ENCODE measurements at regions not wholly inside any gene's neighbourhood (a gene's known extent, or its start where the extent isn't known, plus 50 kb on each side); places are given as distances from the start of the nearest gene placed in this dataset.

DNA sequence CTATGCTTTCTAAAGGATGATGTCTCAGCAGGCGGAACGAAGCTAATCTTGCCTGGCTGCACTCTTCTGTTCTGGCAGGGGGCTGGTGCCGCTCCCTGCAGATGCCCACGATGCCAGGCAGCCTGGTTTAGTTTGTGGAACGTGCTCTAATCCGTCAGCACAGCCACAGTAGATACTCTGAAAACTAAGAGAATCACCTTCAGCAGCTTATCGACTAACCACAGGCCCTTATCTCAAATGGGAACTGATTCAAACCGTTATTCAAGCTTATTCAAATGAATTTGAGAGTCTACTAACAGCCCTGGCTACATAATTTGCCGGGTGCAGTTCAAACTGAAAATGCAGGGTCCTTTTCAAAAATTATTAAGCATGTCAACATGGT is 246.6 kb upstream of the ANKRD55 start:
- no peaks in the 10 kb centered on the region for H3K9me3 ChIP-seq (ENCODE audit: low read length)
- TF ChIP-seq, protein P1, sequence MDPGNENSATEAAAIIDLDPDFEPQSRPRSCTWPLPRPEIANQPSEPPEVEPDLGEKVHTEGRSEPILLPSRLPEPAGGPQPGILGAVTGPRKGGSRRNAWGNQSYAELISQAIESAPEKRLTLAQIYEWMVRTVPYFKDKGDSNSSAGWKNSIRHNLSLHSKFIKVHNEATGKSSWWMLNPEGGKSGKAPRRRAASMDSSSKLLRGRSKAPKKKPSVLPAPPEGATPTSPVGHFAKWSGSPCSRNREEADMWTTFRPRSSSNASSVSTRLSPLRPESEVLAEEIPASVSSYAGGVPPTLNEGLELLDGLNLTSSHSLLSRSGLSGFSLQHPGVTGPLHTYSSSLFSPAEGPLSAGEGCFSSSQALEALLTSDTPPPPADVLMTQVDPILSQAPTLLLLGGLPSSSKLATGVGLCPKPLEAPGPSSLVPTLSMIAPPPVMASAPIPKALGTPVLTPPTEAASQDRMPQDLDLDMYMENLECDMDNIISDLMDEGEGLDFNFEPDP (CRISPR knock-in tag; conservative IDR thresholded peaks at IDR 0.05) = 0 out of 2 replicates have a peak, but pooled peaks have one; percentile 16
- 0 out of 2 replicates have a peak, but pooled peaks have one; percentile 37 for TF ChIP-seq ZNF790 (CRISPR knock-in tag; IDR thresholded peaks at IDR 0.05; ENCODE audit: borderline replicate concordance)
- TF ChIP-seq ZNF772 (CRISPR knock-in tag; IDR thresholded peaks at IDR 0.05) = 0 out of 2 replicates have a peak, but pooled peaks have one; percentile 10
- no peak for TF ChIP-seq ZSCAN30 (CRISPR knock-in tag; IDR thresholded peaks at IDR 0.05)
- no peak for TF ChIP-seq SMAD9 (CRISPR knock-in tag; IDR thresholded peaks at IDR 0.05)
- 0 out of 2 replicates have a peak, but pooled peaks have one; percentile 1 for TF ChIP-seq NCOA1 (CRISPR knock-in tag; IDR thresholded peaks at IDR 0.05)
- 0 out of 2 replicates have a peak, but pooled peaks have one; percentile 39 for TF ChIP-seq ZNF879 (CRISPR knock-in tag; IDR thresholded peaks at IDR 0.05)
- peaks cover 2% of the 10 kb centered on the region for H3K79me2 ChIP-seq (ENCODE audit: insufficient read depth, low read length)
- H3K9ac ChIP-seq (ENCODE audit: insufficient read depth, low read depth, low read length) = peak overlapping the region; percentile 78
- no TSS peak for BruUV-seq (replicated peaks)
- peaks cover 68% of the 10 kb centered on the region for H3K4me1 ChIP-seq (ENCODE audit: insufficient read depth, low read length)
- no peaks in the 10 kb centered on the region for H4K20me1 ChIP-seq (ENCODE audit: insufficient read depth, low read length)
- DNase-seq (ENCODE audit: low spot score) (no peak), ATAC-seq (no peak), FAIRE-seq (no peak)
- no peaks in the 10 kb centered on the region for H3K36me3 ChIP-seq (replicated peaks in 1 of 2; ENCODE audit: control insufficient read depth in 1 of 2, insufficient read depth in 2 of 2, low read length in 2 of 2)
- H3K4me2 ChIP-seq (ENCODE audit: low read depth, low read length) = peak overlapping the region; percentile 79
- H3K4me3 ChIP-seq (replicated peaks in 1 of 3; ENCODE audit: insufficient read depth in 1 of 3, low read depth in 2 of 3, low read length in 3 of 3) = peak overlapping the region; percentile 53 to 73 (median 61); a peak in 5 of 6 replicates
- H3K27ac ChIP-seq (ENCODE audit: extremely low read length, insufficient read depth, low read length) = peak overlapping the region; percentile 96
- intact Hi-C loops (cut with micrococcal nuclease; ENCODE audit: unreplicated experiment) = loop anchor here (1.0 to 10.0 kb wide), 6 partner anchors 39 to 358 kb away; partner anchors contain the start of gene MAP3K1
- no peaks in the 10 kb centered on the region for H3K27me3 ChIP-seq (ENCODE audit: control insufficient read depth in 1 of 2, insufficient read depth in 2 of 2, low read length in 2 of 2)
- ChIA-PET POLR2A (interaction anchor here (0.9 to 2.4 kb wide), 26 partner anchors 9 to 358 kb away, joined by 3 to 19 read pairs (median 5); no protein-coding TSS in a partner anchor), CTCF (ENCODE audit: low intra/inter-chr PET ratio, low total read pairs) (no interaction called here)
- in situ Hi-C loops (cut with HindIII; ENCODE audit: extremely low pct_ligation_motif_present, low pct_unique_long_range_greater_than_20kb) = loop anchor here (10.0 to 25.0 kb wide), 2 partner anchors 125 to 358 kb away; no protein-coding TSS in a partner anchor
- 46% methylated on average over 9 of the region's 9 CpGs for WGBS (ENCODE audit: low lambda C conversion rate)
- no peak overlapping the region for H2AFZ ChIP-seq (ENCODE audit: low read length)

Data from HepG2 (cell line).